Stimulated activated CD8-positive, alpha-beta memory T cell treated with anti-CD3 and anti-CD28 coated beads, Interleukin-12 subunit alpha, Interleukin-12 subunit beta, amount 100 ng/mL, for 24 hours (primary cell): ENCODE measurements at regions not wholly inside any gene's neighbourhood (a gene's known extent, or its start where the extent isn't known, plus 50 kb on each side); places are given as distances from the start of the nearest gene placed in this dataset.
"Not testable (repeated sequence)": the region's sequence is repeated elsewhere in the genome, so short reads cannot be mapped to it uniquely, and the experiment has no call there.

Experiments
- DNase-seq: peaks from one replicate; pipeline ENCODE4 v3.0.0-alpha.2; 2020; ENCODE audit errors: extremely low read depth

DNA sequence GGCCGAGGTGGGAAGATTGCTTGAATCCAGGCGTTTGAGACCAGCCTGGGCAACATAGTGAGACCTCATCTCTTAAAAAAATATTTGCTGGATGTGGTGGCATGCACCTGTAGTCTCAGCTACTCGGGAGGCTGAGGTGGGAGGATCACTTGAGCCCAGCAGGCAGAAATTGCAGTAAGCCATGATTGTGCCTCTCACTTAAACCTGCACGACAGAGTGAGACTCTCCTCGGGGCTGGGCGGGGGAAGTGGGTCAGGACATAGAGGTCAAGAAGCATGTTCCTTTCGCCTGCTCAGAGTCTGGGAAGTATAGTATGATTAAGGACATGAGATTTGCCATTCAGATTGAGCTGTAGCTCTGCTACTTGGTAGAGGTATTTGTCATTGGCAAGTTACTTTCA is 52.3 kb downstream of the SEPTIN7 start:
- not testable (repeated sequence) for DNase-seq

DNA sequence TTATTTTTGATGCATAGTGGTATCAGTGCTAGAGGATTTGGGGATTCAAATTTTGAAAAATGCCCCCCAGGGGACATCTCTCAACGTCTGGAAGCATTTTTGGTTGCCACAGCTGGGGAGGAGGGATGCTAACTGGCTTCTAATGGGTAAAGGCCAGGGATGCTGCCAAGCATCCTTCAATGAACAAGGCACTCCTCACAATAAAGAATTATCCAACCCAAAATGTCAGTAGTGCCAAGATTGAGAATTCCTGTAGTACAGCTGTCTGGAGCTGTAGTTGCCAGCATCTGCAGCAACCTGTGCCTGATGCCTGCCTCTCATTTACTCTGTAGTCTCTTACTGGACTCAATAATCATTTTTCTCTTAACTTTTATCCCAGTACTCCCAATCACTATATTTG is 53.5 kb downstream of the SEPTIN7 start:
- DNase-seq, result no peak

DNA sequence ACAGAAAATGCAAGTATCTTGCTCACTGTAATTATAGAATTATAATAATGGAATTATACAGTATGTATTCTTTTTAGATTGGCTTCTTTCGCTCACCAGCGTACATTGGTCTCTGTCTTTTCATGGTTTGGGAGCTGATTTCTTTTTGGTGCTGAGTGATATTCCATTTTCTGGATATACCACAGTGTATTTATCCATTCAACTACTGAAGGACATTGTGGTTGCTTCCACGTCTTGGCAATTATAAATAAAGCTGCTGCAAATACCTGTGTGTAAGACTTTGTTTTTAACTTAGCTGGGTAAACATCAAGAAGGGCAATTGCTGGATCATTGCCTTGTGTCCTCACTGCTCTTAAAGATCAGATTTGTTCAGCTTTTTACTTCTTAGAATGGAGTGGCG is 55.3 kb downstream of the SEPTIN7 start:
- no peak for DNase-seq

DNA sequence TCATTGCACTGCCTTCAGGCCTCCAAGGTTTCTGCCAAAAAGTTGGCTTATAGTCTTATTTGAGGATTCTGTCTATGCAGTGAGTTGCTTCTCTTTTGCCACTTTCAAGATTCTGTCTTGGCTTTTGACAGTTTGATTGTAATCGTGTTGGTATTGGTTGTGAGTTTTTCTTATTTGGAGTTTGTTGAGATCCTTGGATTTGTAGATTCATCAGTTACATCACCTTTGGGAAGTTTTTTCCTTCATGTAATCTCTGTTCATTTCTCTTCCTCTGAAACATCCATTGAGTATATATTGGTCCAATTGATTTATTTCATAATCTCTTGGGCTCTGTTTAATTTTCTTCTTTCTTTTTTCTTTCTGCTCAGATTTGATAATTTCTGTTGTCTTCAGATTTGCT is 59.8 kb downstream of the SEPTIN7 start:
- DNase-seq, result no peak

DNA sequence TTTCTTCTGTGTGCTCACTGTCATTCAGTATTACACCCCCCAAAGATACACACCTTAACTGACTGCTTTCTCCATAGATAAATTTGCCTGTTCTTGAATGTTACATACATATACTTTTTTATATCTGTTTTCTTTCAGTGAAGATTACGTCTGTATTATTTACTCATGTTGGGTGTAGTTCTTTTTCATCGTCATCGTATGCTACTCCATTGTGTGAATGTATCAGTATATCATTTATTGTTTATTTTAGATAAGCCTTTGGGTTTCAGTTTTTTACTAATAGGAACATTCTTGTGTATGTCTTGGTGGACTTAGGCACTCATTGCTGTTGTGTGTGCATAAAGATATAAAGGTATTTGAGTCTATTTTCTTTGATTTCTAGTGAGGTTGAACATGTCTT is 64.4 kb downstream of the SEPTIN7 start:
- DNase-seq, result no peak

DNA sequence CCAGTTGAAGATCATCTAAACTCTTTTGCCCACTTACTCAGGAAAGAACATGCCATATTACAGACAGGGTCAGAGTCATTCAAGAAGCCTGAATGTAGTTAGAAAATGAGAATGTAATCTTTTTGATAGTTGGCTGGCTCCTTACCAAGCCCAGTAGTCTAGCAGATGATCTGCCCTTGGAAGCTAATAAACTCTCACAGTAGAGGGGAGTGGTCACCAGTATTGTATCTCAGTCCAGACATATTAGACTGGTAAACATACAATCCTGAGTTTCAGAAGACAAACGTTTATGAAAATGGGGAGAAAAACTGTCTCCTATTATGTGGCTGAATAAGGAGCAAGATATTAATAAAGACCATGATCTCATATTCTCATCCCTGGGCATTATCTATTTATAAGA is 65.3 kb downstream of the SEPTIN7 start:
- DNase-seq, result no peak

DNA sequence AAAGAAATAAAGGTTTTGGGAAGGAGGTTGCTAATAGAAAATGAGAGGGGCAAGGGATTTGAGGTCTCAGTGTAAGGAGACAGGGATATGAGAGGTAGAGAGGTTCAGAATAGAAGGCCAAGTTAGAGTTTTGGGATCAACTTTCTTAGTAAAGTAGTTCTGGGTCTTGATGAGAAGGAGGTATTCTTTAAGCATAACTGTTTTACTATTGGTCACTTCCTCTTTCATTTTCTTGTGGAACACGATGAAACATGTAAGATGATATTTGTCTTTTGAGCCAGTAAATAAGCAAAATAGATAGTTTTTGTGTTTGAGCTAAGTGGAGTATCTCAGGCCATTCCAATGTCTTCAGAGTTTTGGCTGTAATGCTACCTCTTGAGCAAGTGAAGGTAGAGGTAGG is 68.3 kb downstream of the SEPTIN7 start:
- DNase-seq, result not testable (repeated sequence)

DNA sequence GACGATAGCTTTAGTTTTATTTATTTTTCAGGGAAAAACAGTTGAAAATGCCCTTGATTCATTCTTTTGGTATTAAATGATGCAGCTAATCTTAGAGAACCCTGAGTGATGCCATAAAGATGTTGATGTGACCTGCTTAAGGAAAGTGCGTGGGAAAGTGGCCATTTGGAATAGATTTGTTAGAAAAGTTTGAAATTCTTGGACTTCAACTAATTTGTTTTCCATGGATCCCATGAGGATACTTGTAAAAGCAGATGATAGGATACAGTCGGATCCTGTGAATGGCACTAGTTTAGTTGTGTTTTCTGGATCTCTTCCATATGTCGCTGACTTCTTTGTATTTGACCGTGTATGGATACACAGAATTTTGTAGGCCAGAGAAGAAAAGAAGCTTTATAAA is 69.0 kb downstream of the SEPTIN7 start:
- no peak for DNase-seq

DNA sequence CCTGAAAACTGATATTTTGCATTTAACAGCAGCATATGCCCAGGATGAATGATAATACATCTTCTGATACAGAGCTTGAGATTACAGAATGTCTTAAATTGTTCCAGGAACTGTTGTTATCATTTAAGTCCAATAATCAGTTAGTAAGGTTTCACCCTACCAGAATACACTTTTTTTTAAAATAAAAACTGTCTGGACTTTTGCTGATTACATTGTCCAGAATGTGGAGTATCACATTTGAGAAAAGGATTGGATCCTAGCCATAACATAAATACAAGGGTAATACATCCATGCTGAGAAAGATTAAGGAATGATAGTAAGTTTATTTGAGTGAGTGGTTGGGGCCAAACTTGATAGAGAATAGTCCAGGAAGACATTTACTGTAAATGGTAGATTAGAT is 71.0 kb downstream of the SEPTIN7 start:
- DNase-seq, result no peak

DNA sequence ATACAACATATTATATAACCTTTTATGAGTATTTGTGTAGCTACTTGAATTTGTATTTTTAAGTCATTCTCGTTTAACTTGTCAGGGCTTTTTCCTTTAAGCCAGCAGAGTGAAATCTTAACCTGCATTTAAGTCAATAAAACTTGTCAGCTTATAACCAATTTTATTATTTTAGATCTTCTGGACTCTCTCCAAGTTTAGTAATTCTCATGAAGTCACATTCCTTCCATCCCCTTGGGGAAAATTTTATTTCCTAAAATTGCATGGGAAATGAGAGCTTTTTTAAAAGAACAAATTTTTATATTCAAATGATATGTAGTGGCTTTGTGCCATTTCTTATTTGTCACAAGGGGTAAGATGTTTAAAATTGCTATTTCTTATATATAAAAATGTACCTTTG is 74.0 kb downstream of the SEPTIN7 start:
- no peak for DNase-seq

DNA sequence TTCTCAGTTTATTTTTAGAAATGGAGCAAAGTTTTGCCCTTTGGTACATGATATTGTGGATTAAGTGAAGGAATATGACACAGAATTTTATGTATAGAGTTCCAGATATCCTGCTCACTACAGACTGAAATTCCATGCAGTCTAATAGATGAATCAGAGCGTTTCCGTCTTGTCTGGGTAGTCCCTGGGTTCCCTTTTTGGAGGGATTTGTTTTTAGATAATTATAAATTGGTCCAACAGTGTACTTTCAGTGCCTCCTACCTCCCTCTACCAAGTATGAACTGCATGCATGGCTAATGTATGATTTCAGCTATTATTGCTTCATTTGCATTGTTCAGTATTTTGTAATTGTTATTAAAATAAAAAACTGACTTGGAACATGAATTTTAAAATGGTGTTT is 74.4 kb downstream of the SEPTIN7 start:
- DNase-seq, result no peak

DNA sequence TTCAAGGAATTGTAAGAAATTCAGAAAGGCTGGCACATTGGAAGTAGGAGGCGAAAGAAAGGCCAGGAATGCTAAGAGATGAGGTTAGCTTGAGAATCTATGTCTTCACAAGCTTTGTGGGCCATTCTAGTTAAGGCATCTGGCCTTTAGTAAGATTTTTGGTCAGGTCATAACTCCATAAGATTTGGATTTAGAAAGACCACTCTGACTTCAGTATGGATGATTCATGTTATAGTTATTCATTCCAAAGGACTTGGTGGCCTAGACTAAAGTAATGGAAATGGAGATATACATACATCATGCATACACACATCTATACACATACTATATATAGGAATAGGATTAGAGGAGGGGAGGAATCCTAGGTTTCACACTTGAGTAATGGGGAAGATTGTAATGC is 77.5 kb downstream of the SEPTIN7 start:
- no peak for DNase-seq

DNA sequence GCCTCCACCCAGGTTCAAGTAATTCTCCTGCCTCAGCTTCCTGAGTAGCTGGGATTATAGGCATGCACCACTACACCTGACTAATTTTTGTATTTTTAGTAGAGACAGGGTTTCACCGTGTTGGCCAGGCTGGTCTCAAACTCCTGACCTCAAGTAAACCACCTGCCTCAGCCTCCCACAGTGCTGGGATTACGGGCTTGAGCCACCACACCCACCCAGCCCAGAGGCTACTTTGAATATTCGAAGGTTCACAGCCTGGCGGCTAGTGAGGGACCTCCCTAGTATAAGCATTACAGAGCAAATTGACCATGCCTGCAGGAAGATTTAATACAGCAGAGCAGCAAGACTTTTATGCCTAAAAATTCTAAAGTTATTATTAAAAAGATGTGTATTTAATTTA is 86.6 kb downstream of the SEPTIN7 start:
- not testable (repeated sequence) for DNase-seq

DNA sequence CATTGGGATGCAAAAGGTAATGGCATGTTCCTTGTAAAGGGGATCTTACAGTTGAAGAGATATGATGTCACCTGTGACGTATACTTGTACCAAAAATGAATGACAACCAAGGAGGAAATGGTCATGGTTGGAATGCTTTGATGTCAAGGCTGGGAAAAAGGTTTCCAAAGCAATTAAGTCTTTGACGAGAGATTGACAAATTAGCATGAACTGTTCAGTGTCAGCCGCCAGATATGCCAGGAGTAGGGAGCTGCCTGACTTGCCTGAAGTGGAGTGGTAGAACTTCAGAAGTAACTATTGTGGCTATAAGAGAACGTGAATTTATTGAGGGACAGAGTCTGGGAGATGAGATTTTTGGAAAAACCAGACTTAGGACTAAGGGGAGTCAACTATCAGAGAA is 88.1 kb downstream of the SEPTIN7 start:
- DNase-seq, result no peak

DNA sequence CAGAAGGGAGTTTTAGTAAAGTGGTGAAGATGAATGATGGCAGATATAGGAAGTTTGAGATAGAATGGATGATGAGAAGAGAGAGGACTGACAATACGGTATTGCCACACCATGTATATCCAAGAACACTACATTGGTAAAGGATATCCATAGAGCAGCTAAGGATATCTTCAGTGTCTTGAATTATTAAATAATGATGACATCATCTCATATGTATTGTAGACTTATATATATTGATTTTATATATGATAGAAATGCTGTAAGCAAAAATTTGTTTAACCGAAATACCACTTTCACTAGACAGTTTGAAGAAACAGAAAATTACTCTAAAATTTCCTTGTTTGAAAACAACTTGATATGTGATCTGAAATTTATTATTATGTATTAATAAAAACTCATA is 89.0 kb downstream of the SEPTIN7 start:
- no peak for DNase-seq

DNA sequence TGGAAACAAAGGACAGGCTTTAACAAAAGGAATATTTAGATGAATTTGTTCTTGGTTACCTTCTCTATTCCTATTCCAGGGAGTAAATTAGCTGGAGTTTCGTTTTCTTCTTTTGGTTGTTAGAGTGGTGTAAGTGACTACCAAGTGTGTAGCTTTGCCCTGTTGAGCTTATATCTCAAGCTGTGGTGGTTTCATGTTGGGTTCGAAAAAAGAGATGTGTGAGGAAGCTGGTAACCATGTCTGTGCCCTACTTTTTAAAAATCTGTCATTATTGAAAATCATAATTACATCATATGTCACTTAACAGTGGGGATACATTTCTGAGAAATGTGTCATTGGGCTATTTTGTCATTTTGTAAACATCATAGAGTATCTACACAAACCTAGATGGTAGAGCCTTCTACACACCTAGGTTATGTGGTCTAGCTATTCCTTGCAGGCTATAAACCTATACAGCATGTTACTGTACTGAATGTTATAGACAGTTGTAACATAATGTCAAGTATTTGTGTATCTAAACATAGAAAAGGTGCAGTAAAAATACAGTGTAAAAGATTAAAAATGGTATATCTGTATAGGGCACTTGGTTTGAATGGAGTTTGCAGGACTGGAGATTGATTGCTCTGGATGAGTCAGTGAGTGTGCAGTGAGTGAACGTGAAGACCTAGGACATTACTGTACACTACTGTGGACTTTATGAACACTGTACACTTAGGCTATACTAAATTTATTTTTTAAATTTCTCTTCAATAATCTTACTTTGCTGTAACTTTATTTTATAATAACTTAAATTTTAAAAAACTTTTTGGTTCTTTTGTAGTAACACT is 90.4 kb downstream of the SEPTIN7 start:
- DNase-seq, result no peak

DNA sequence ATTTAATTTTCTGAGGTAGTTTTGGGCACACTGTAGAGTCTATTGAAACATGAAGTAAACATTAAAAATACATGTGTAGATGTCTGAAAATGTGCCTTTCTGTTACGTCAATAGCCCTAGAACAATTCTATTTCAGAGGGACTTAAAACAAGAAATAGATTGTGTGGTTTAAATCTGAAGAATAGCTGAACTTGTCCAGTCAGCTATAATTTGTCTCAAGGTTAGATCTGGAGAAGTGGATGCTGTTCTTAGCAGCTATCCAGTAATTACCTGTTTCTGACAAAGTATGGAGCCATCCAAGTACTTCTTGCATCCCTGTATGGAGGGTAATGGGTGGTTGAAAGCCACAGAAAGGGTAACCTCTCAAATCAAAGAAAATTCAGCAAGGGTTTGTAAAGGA is 92.8 kb downstream of the SEPTIN7 start:
- no peak for DNase-seq

DNA sequence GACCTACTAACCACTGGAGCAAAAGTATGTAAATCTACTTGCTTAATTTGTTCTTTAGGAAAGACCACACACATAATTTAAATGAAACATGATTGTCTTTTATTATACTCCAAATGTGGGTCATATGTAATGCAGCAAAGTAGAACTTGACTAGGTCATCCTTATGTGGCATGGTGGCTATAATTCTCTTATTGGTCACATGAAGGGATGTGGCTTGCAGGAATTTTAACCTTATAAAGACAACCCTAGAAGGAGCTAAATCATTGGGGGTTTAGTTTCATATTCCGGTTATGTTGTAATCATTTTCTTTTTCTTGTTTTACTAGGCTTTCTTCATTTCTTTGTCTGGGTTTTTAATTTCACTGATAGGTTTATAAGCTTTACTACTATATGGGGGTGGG is 93.9 kb downstream of the SEPTIN7 start:
- no peak for DNase-seq

DNA sequence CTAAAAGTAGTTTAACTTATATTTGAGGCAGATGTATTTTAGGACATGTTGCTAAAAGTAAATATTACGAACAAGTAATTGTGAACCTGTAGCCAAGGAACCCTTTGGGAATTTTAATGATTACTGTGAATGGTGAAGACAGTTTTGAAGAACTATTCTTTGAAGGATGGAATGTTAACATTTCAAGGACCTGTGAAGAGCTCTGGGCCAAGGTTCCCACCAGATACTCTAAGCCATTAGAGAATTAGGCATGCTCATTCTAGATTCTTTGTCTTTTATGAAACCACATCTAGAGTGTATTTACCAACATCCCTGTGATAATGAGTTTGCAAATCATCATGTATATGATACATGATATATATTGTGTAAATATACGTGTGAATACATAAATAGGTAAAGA is 99.8 kb downstream of the SEPTIN7 start:
- DNase-seq, result no peak

DNA sequence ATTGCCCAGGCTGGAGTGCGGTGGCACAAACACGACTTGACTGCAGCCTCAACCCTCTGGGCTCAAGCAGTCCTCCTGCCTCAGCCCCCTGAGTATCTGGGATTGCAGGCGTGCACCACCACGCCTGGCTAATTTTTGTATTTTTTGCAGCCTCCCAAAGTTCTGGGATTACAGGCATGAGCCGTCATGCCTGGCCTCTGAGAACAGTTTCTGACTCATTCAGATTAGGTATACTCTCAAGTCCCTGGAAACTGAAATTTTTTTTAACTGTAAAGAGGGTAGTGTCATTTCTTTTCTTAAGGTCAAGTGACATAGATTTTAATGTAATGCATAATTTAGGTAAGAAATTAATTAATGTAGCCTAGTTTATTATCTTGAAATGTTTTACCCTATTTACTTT is 104.7 kb downstream of the SEPTIN7 start:
- no peak for DNase-seq

DNA sequence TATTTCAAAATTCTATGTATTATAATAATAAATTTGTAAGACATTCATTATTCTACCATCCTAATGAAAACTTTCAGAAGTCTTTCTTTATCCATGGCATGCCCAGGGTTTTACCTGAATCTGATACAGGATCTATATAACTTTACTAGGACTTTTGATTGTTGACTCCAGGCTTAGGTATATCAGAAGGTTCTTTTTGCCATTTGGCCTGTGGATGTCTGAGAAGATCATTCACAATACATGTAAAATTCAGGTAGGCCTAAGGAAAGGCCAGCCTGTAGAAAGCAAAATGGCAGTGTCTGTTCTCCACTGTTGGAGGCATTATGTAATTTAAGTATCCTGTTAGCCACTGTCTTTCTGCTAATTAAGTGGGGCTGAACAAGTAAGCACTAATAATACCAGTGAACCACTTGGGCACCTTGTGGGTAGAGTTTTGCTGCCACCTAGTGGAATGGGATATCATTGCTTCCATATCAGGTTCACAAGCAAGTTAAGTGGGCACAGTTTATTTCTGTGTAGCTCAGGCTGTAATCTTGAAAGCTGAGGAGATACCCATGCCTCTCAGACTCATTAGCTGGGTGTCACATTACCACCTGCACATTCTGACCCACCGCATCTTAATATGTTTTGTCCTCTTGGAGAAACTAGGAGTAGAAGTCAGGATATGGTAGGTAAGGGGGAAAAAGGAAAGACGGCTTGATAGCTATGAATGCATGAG is 105.5 kb downstream of the SEPTIN7 start:
- DNase-seq, result no peak

DNA sequence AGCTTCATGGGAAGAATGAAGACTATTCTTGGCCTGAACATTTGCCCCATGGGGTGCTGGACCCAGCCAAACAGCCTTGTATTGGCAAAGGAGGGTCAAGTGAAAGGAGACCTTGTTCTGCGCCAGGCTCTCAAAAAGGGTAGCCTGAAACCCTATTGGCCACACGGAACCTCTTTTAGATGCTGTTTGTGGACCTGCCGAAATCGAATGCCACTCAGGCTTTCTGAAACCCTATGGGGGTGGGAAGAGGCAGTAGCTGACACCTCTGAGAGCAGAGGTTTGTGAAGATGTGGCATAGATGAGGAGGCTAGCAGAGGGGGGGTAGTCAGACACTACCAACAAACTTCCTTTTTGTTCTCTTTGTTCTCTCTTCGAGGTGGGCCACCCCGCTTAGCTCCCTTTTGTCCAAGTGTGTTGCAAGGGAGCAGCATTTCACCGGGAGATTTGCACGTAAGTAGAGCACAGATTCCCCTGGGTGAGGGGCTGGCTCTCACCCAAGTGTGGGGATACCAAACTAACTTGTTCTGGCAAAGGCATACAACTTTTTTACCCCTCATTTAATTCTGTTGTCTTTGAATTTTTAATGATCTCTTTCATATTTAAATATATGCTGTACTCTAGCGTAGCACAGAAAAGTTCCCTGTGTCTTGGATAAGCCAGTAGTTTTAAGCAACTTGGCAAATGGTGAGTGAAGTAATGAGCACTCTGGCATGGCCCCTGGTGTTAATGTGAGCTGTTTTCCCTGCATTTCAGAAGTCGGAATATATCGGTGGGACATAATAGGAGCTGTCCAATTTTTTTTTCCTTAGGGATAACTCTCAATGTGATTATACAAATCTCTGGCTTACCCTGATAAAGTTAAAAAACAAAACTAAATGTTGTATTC is 107.7 kb downstream of the SEPTIN7 start:
- DNase-seq, result no peak
